GM12878 (cell line): ENCODE measurements at regions not wholly inside any gene's neighbourhood (a gene's known extent, or its start where the extent isn't known, plus 50 kb on each side); places are given as distances from the start of the nearest gene placed in this dataset.

Source experiments
- ATAC-seq: fragments of 200-7000 bp; cut with Tn5 transposase; 3 replicates; pipeline ENCODE4 v1.9.1; 2020; ENCODE audit warnings: mild to moderate bottlenecking, moderate library complexity
- BruUV-seq: library from RNA; stranded (reverse); fragments of 400-500 nt; replicated peaks from 2 replicates; lab custom pipeline; 2021; lab: Mats Ljungman, UMichigan
- CTCF ChIA-PET: fragments of 300-600 bp; sonication (Branson Sonifier 250); formaldehyde crosslinking; extraction: SDS; loops from one replicate; lab custom pipeline; 2021; ENCODE audit warnings: inconsistent platforms; lab: Yijun Ruan, JAX
- POLR2A ChIA-PET: fragments of 350-600 bp; formaldehyde crosslinking; extraction: SDS; loops from one replicate; lab custom pipeline; 2021; ENCODE audit warnings: inconsistent platforms; lab: Charles Lee
- RAD21 ChIA-PET: fragments of 300-600 bp; sonication (Branson Sonifier 250); formaldehyde crosslinking; loops from one replicate; lab custom pipeline; 2023; ENCODE audit warnings: antibody characterized with exemption; ENCODE audit not compliant: unreplicated experiment; lab: Charles Lee
- SMC1A ChIA-PET: fragments of 300-600 bp; sonication (Branson Sonifier 250); formaldehyde crosslinking; loops from one replicate; lab custom pipeline; 2023; ENCODE audit not compliant: unreplicated experiment, uncharacterized antibody; lab: Charles Lee
- DNase-seq: peaks from one replicate; pipeline ENCODE4 v3.0.0-alpha.2; 2011; ENCODE audit warnings: low read depth, low spot score
- FAIRE-seq: peaks from 3 replicates; lab custom pipeline; 2011; peaks lifted over from hg19 to GRCh38; lab: Jason Lieb, UNC
- H2AFZ ChIP-seq: 2 replicates; pipeline ENCODE4 v1.6.0; 2011; ENCODE audit warnings: low read depth, low read length, control low read depth; ENCODE audit not compliant: control insufficient read depth
- H3K27ac ChIP-seq: 2 replicates; pipeline ENCODE4 v1.5.1; 2011; ENCODE audit warnings: control low read depth; ENCODE audit not compliant: control insufficient read depth, insufficient read depth
- H3K27me3 ChIP-seq, 2 experiments: replicated peaks in 1 of 2; 2 replicates each; pipeline versions ENCODE4 v1.6.0 to v1.6.1; 2011; ENCODE audit warnings: low read length in 1 of 2; ENCODE audit not compliant: control insufficient read depth in 2 of 2, insufficient read depth in 2 of 2
- H3K36me3 ChIP-seq, 2 experiments: 2 replicates each; pipeline ENCODE4 v1.5.1; 2011; ENCODE audit warnings: low read length in 1 of 2; ENCODE audit not compliant: control insufficient read depth in 2 of 2, insufficient read depth in 2 of 2
- H3K4me1 ChIP-seq: 2 replicates; pipeline ENCODE4 v1.6.1; 2011; ENCODE audit warnings: mild to moderate bottlenecking, low read length, moderate library complexity, mixed read lengths; ENCODE audit not compliant: control insufficient read depth, insufficient read depth
- H3K4me2 ChIP-seq: 2 replicates; pipeline ENCODE4 v1.6.0; 2011; ENCODE audit warnings: control low read depth; ENCODE audit not compliant: control insufficient read depth, insufficient read depth
- H3K4me3 ChIP-seq: fragments of 200-600 bp; sonication (generic); 2 replicates; pipeline ENCODE4 v1.5.1; 2016
- H3K79me2 ChIP-seq: 2 replicates; pipeline ENCODE4 v1.6.0; 2011; ENCODE audit warnings: low read length; ENCODE audit not compliant: control insufficient read depth, insufficient read depth
- H3K9ac ChIP-seq: 2 replicates; pipeline ENCODE4 v1.8.0; 2011; ENCODE audit warnings: low read length, control low read depth, mixed read lengths; ENCODE audit not compliant: control insufficient read depth, insufficient read depth
- H3K9me3 ChIP-seq: replicated peaks from 3 replicates; pipeline ENCODE4 v1.5.1; 2011; ENCODE audit warnings: mild to moderate bottlenecking, low read length; ENCODE audit not compliant: control insufficient read depth, insufficient read depth
- H4K20me1 ChIP-seq: 2 replicates; pipeline ENCODE4 v1.6.0; 2011; ENCODE audit not compliant: control insufficient read depth, insufficient read depth
- HDAC2 ChIP-seq: fragments of 200-600 bp; sonication (generic); IDR thresholded peaks from 2 replicates; pipeline ENCODE4 v1.6.1; 2017
- KLF5 ChIP-seq: fragments of 450-650 bp; IDR thresholded peaks from 2 replicates; pipeline ENCODE4 v1.6.1; 2014; ENCODE audit warnings: mild to moderate bottlenecking; ENCODE audit not compliant: partially characterized antibody
- SIN3A ChIP-seq: IDR thresholded peaks from 2 replicates; pipeline ENCODE4 v1.6.1; 2012; ENCODE audit warnings: low read depth, low read length, improper control_type of control experiment
- SUZ12 ChIP-seq: fragments of 200-600 bp; sonication (generic); IDR thresholded peaks from one replicate; pipeline ENCODE4 v1.6.1; 2018; ENCODE audit warnings: antibody characterized with exemption, mild to moderate bottlenecking; ENCODE audit not compliant: unreplicated experiment
- ZNF687 ChIP-seq: fragments of 450-650 bp; IDR thresholded peaks from 2 replicates; pipeline ENCODE4 v1.6.1; 2017; ENCODE audit warnings: mild to moderate bottlenecking, moderate library complexity
- WGBS: methylation state at CpG from one replicate; pipeline ENCODE4 v1.1.6; 2016; ENCODE audit warnings: low lambda C conversion rate; ENCODE audit not compliant: insufficient replicate concordance, insufficient coverage; ENCODE audit errors: missing lambda C conversion rate; 5-methylcytosine and 5-hydroxymethylcytosine counted together
- in situ Hi-C: fragments of 300-500 bp; cut with MboI; formaldehyde crosslinking; loops from 9 replicates; pipeline ENCODE4 v1.14.3; 2018; ENCODE audit warnings: mixed read lengths
- intact Hi-C: fragments of 100-400 bp; cut with micrococcal nuclease; formaldehyde crosslinking; loops from one replicate; pipeline ENCODE4 v1.14.2; 2022; ENCODE audit not compliant: unreplicated experiment

GRCh38 chr13:99896369-99897075 is 75.0 kb downstream of the ZIC5 start (continued):
- TF ChIP-seq ZNF687, result no peak

- ChIA-PET POLR2A (no interaction called here), SMC1A (no interaction called here), CTCF (no interaction called here), RAD21 (no interaction called here)
- no peaks in the 10 kb centered on the region for H3K79me2 ChIP-seq
- in situ Hi-C loops (no loop called here), intact Hi-C loops (no loop called here)
- H3K27ac ChIP-seq, result no peak overlapping the region
- H4K20me1 ChIP-seq, result no peaks in the 10 kb centered on the region
- no peaks in the 10 kb centered on the region for H3K9me3 ChIP-seq
- 21% methylated on average over 75 of the region's 100 CpGs for WGBS
- no peaks in the 10 kb centered on the region for H3K4me1 ChIP-seq
- ATAC-seq (no peak), FAIRE-seq (no peak), DNase-seq (no peak)
- no peaks in the 10 kb centered on the region for H3K36me3 ChIP-seq
- no peak overlapping the region for H3K9ac ChIP-seq
- BruUV-seq, result no TSS peak
- H3K4me3 ChIP-seq, result peak overlapping the region; percentile 36; the same call in 1 of the 2 replicates
- no peak for TF ChIP-seq KLF5
- no peak for TF ChIP-seq HDAC2
- no peak for TF ChIP-seq SIN3A
- peak; percentile 8 for TF ChIP-seq SUZ12
- peak overlapping the region; percentile 24 for H3K4me2 ChIP-seq
- H3K27me3 ChIP-seq, result peaks cover 0 to 12% of the 10 kb centered on the region in 2 experiments; a peak in 2 of 4 replicates
- no peak overlapping the region for H2AFZ ChIP-seq
These were observed 75.9 kb downstream of the ZIC5 start for GRCh38 chr13:99895444-99896368.
